SK-N-MC (cell line): ENCODE measurements at regions not wholly inside any gene's neighbourhood (a gene's known extent, or its start where the extent isn't known, plus 50 kb on each side); places are given as distances from the start of the nearest gene placed in this dataset.

Experiments used
- EZH2 ChIP-seq: fragments of 200-600 bp; sonication (generic); IDR thresholded peaks from one replicate; pipeline ENCODE4 v1.6.1; 2017; ENCODE audit warnings: antibody characterized with exemption
- FOXP2 ChIP-seq: optimal IDR thresholded peaks from 2 replicates; pipeline ENCODE3; 2011; ENCODE audit warnings: mild to moderate bottlenecking, moderate library complexity; ENCODE audit not compliant: insufficient read depth; ENCODE audit errors: extremely low read length, control extremely low read depth
- POLR2AphosphoS5 ChIP-seq: IDR thresholded peaks from 2 replicates; pipeline ENCODE4 v1.6.1; 2012; ENCODE audit warnings: mild to moderate bottlenecking, low read depth, low read length, borderline replicate concordance

DNA sequence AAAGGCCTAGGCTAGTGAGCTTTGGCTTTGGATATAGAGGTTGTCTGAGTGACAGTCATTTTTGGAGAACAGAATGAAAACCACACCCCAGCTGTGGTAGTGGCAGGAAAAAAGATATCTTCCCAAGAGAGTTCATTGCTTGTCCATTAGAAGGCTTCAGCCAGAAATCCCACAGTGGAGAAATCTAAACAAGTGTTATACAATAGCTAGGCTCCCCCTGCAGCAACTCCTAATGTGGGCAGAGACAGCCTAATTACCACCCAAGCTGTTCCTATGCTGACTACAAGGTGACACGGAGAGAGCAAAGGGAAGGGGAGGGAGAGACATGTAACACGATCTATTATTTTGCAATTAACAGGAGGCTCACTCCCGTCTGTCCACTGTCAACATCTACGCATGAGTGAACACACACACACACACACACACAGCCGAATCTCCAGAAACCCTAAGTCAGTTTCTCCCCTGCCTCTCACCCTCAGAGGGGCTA lies 147.5 kb upstream of the TCF21 start:
- TF ChIP-seq POLR2AphosphoS5: no peak
- TF ChIP-seq FOXP2: no peak
- no peak for TF ChIP-seq EZH2
